H1 (cell line): ENCODE measurements at regions not wholly inside any gene's neighbourhood (a gene's known extent, or its start where the extent isn't known, plus 50 kb on each side); places are given as distances from the start of the nearest gene placed in this dataset.

Source experiments
- CTCF ChIA-PET: fragments of 300-600 bp; sonication (Branson Sonifier 250); formaldehyde crosslinking; loops from one replicate; lab custom pipeline; 2021; ENCODE audit not compliant: partially characterized antibody; lab: Charles Lee
- POLR2A ChIA-PET: fragments of 300-600 bp; sonication (Branson Sonifier 250); formaldehyde crosslinking; loops from one replicate; lab custom pipeline; 2021; ENCODE audit warnings: inconsistent platforms; ENCODE audit not compliant: partially characterized antibody; lab: Charles Lee
- DNase-seq, 2 experiments: peaks; one replicate each; pipeline versions ENCODE4 v3.0.0 to v3.0.0-alpha.2; 2010 to 2022; ENCODE audit warnings: low spot score in 2 of 2, low read depth in 1 of 2, mixed read lengths in 1 of 2
- FAIRE-seq: peaks from 2 replicates; lab custom pipeline; 2011; peaks lifted over from hg19 to GRCh38; lab: Jason Lieb, UNC
- H2AFZ ChIP-seq: 2 replicates; pipeline ENCODE4 v1.8.1; 2012; ENCODE audit warnings: low read length, inconsistent platforms
- H2AK5ac ChIP-seq: 2 replicates; pipeline ENCODE4 v1.6.1; 2013; ENCODE audit warnings: low read depth, low read length
- H2BK120ac ChIP-seq: replicated peaks from 2 replicates; pipeline ENCODE3; 2013; ENCODE audit warnings: low read depth, low read length, inconsistent platforms
- H2BK12ac ChIP-seq: 2 replicates; pipeline ENCODE4 v1.6.1; 2013; ENCODE audit warnings: low read depth, low read length
- H2BK15ac ChIP-seq: 2 replicates; pipeline ENCODE4 v1.6.1; 2013; ENCODE audit warnings: low read length
- H2BK20ac ChIP-seq: 2 replicates; pipeline ENCODE4 v1.6.1; 2013; ENCODE audit warnings: low read length
- H2BK5ac ChIP-seq: 2 replicates; pipeline ENCODE4 v1.6.1; 2013; ENCODE audit warnings: low read depth, low read length
- H3K14ac ChIP-seq: 2 replicates; pipeline ENCODE4 v1.6.1; 2013; ENCODE audit warnings: inconsistent platforms; ENCODE audit not compliant: insufficient read length
- H3K18ac ChIP-seq: 2 replicates; pipeline ENCODE4 v1.6.1; 2013; ENCODE audit warnings: low read length; ENCODE audit errors: extremely low read depth
- H3K23ac ChIP-seq: 2 replicates; pipeline ENCODE4 v1.6.1; 2013; ENCODE audit warnings: inconsistent platforms; ENCODE audit not compliant: insufficient read length
- H3K23me2 ChIP-seq: 2 replicates; pipeline ENCODE4 v1.6.1; 2013; ENCODE audit warnings: low read depth, low read length
- H3K27ac ChIP-seq: 2 replicates; pipeline ENCODE4 v1.6.1; 2011; ENCODE audit warnings: low read depth, low read length, inconsistent platforms
- H3K27me3 ChIP-seq, 4 experiments: replicated peaks in 1 of 4; 1 replicate in 1 of 4; 2 replicates in 3 of 4; pipeline versions ENCODE4 v1.6.1 to v1.8.1; 2011 to 2013; ENCODE audit warnings: low read length in 3 of 4, mild to moderate bottlenecking in 3 of 4, inconsistent platforms in 2 of 4, mixed read lengths in 2 of 4, moderate library complexity in 1 of 4; ENCODE audit not compliant: control insufficient read depth in 3 of 4, insufficient read depth in 3 of 4; ENCODE audit errors: extremely low read depth in 1 of 4
- H3K36me3 ChIP-seq, 4 experiments: 2 replicates each; pipeline versions ENCODE4 v1.6.1 to v1.8.1; 2011 to 2013; ENCODE audit warnings: mild to moderate bottlenecking in 4 of 4, low read length in 3 of 4, moderate library complexity in 2 of 4, control low read depth in 1 of 4, inconsistent platforms in 1 of 4; ENCODE audit not compliant: insufficient read depth in 4 of 4, control insufficient read depth in 2 of 4
- H3K4ac ChIP-seq: replicated peaks from 2 replicates; pipeline ENCODE3; 2013; ENCODE audit warnings: low read length, low read depth, mixed read lengths, inconsistent platforms; ENCODE audit not compliant: insufficient read length
- H3K4me1 ChIP-seq, 4 experiments: replicated peaks in 1 of 4; 1 replicate in 1 of 4; 2 replicates in 3 of 4; pipeline versions ENCODE4 v1.6.1 to v1.8.1; 2011 to 2013; ENCODE audit warnings: low read length in 3 of 4, inconsistent platforms in 2 of 4, mixed read lengths in 1 of 4; ENCODE audit not compliant: insufficient read depth in 4 of 4, control insufficient read depth in 3 of 4
- H3K4me2 ChIP-seq, 2 experiments: 2 replicates each; pipeline versions ENCODE4 v1.6.1 to v1.8.1; 2011 to 2013; ENCODE audit warnings: low read depth in 2 of 2, low read length in 2 of 2, control low read depth in 1 of 2, inconsistent platforms in 1 of 2, mild to moderate bottlenecking in 1 of 2; ENCODE audit not compliant: insufficient read depth in 1 of 2
- H3K4me3 ChIP-seq, 4 experiments: fragments of 200-600, 300-600 bp in 1 of 4; sonication (generic), shearing (Covaris generic), sonication (Bioruptor Twin) in 1 of 4; 2 replicates each; pipeline versions ENCODE4 v1.5.1 to v1.8.1; 2011 to 2016; ENCODE audit warnings: low read length in 4 of 4, low read depth in 3 of 4, control low read depth in 2 of 4, inconsistent platforms in 2 of 4, mild to moderate bottlenecking in 2 of 4, mixed read lengths in 1 of 4, moderate library complexity in 1 of 4; ENCODE audit not compliant: insufficient read depth in 2 of 4; ENCODE audit errors: extremely low read depth in 1 of 4
- H3K56ac ChIP-seq: replicated peaks from 2 replicates; pipeline ENCODE3; 2013; ENCODE audit warnings: low read depth, mild to moderate bottlenecking, mixed read lengths, low read length, inconsistent platforms; ENCODE audit not compliant: insufficient read length
- H3K79me1 ChIP-seq: 2 replicates; pipeline ENCODE4 v1.6.1; 2013; ENCODE audit warnings: low read depth, low read length, control low read depth
- H3K79me2 ChIP-seq, 2 experiments: 2 replicates each; pipeline versions ENCODE4 v1.6.1 to v1.8.1; 2012 to 2013; ENCODE audit warnings: low read length in 2 of 2, mild to moderate bottlenecking in 2 of 2, inconsistent platforms in 1 of 2; ENCODE audit not compliant: insufficient read depth in 2 of 2, control insufficient read depth in 1 of 2
- H3K9ac ChIP-seq, 4 experiments: replicated peaks in 1 of 4; 1 replicate in 1 of 4; 2 replicates in 3 of 4; pipeline versions ENCODE4 v1.6.1 to v1.8.1; 2011 to 2013; ENCODE audit warnings: low read depth in 3 of 4, low read length in 3 of 4, control low read depth in 2 of 4, mild to moderate bottlenecking in 2 of 4, moderate library complexity in 2 of 4, inconsistent platforms in 1 of 4; ENCODE audit errors: extremely low read depth in 1 of 4
- H3K9me3 ChIP-seq, 2 experiments: 2 replicates each; pipeline versions ENCODE4 v1.6.1 to v1.8.1; 2012 to 2013; ENCODE audit warnings: mild to moderate bottlenecking in 2 of 2, moderate library complexity in 2 of 2, control low read depth in 1 of 2, inconsistent platforms in 1 of 2, low read depth in 1 of 2, low read length in 1 of 2, mixed read lengths in 1 of 2; ENCODE audit not compliant: insufficient read depth in 2 of 2
- H4K20me1 ChIP-seq, 2 experiments: replicated peaks in 1 of 2; 2 replicates each; pipeline versions ENCODE3 to v1.8.1; 2011 to 2013; ENCODE audit warnings: inconsistent platforms in 2 of 2, low read length in 2 of 2, mild to moderate bottlenecking in 1 of 2; ENCODE audit not compliant: insufficient read depth in 2 of 2, control insufficient read depth in 1 of 2
- H4K5ac ChIP-seq: 2 replicates; pipeline ENCODE4 v1.6.1; 2013; ENCODE audit warnings: low read length, low read depth, mixed read lengths, inconsistent platforms; ENCODE audit not compliant: insufficient read length
- H4K8ac ChIP-seq: 2 replicates; pipeline ENCODE4 v1.8.0; 2013; ENCODE audit warnings: mild to moderate bottlenecking, moderate library complexity, low read length, inconsistent platforms; ENCODE audit not compliant: insufficient read depth; ENCODE audit errors: extremely low read depth
- H4K91ac ChIP-seq: replicated peaks from 2 replicates; pipeline ENCODE3; 2013; ENCODE audit warnings: low read length, mixed read lengths, inconsistent platforms; ENCODE audit not compliant: insufficient read length
- EP300 ChIP-seq, 2 experiments: IDR thresholded peaks; 1 replicate in 1 of 2; 2 replicates in 1 of 2; pipeline ENCODE4 v1.6.1; 2011 to 2012; ENCODE audit warnings: low read depth in 2 of 2, low read length in 2 of 2, mild to moderate bottlenecking in 2 of 2, borderline replicate concordance in 1 of 2, inconsistent platforms in 1 of 2, moderate library complexity in 1 of 2
- SP2 ChIP-seq: IDR thresholded peaks from 2 replicates; pipeline ENCODE4 v1.6.1; 2012; ENCODE audit warnings: mild to moderate bottlenecking, low read length, inconsistent platforms

DNA sequence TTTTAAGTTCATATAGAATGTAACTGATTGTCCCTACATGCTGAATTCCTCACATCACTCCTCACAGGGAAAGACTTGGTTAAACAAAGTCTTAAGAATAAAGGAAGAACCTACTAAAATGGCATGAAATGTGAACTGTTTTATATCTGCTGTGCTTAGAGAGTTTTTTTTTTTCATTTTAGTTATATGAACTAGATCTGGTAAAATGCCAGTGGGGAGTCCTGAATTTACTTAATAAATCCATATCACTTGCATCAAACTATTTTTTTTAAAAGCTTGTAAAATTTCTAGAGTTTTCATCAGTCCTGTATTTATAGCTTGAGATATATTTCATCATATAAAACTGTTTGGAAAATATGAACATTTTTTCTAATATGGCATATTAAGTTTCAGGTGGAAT, 1528.6 kb downstream of the EFNA5 start:
- no peak overlapping the region for H2BK12ac ChIP-seq
- no peak overlapping the region for H2BK20ac ChIP-seq
- no peak overlapping the region for H3K56ac ChIP-seq
- no peaks in the 10 kb centered on the region for H3K4me1 ChIP-seq
- POLR2A ChIA-PET: no interaction called here
- H3K36me3 ChIP-seq: no peaks in the 10 kb centered on the region
- no peak overlapping the region for H3K14ac ChIP-seq
- TF ChIP-seq SP2 (no peak), EP300 (IDR thresholded peaks at IDR 0.05; ENCODE audit: borderline replicate concordance in 1 of 2, low read depth in 2 of 2, low read length in 2 of 2) (no peak)
- DNase-seq: no peak
- H3K4ac ChIP-seq: no peak overlapping the region
- H2AFZ ChIP-seq: no peak overlapping the region
- CTCF ChIA-PET: no interaction called here
- H3K23ac ChIP-seq: no peak overlapping the region
- no peak overlapping the region for H2BK120ac ChIP-seq
- no peak overlapping the region for H3K27ac ChIP-seq
- H4K20me1 ChIP-seq: no peaks in the 10 kb centered on the region
- H3K27me3 ChIP-seq: no peaks in the 10 kb centered on the region
- FAIRE-seq: no peak
- no peak overlapping the region for H2BK5ac ChIP-seq
- no peak overlapping the region for H2AK5ac ChIP-seq
- H2BK15ac ChIP-seq: no peak overlapping the region
- no peaks in the 10 kb centered on the region for H3K23me2 ChIP-seq
- no peaks in the 10 kb centered on the region for H3K79me2 ChIP-seq
- H3K4me3 ChIP-seq: no peak overlapping the region
- no peak overlapping the region for H3K4me2 ChIP-seq
- H4K91ac ChIP-seq: no peak overlapping the region
- H4K8ac ChIP-seq: no peak overlapping the region
- H3K18ac ChIP-seq: no peak overlapping the region
- no peaks in the 10 kb centered on the region for H3K79me1 ChIP-seq
- H3K9me3 ChIP-seq: no peaks in the 10 kb centered on the region
- H4K5ac ChIP-seq: no peak overlapping the region
- no peak overlapping the region for H3K9ac ChIP-seq
